ENCODE measurements at regions not wholly inside any gene's neighbourhood (a gene's known extent, or its start where the extent isn't known, plus 50 kb on each side); places are given as distances from the start of the nearest gene placed in this dataset.
"Not testable (repeated sequence)": the region's sequence is repeated elsewhere in the genome, so short reads cannot be mapped to it uniquely, and the experiment has no call there.

GRCh38 chr2:182598626-182599025, 117.4 kb upstream of the DNAJC10 start:
- DNase-seq: no peak

GRCh38 chr2:182605166-182605565, 110.9 kb upstream of the DNAJC10 start:
- no peak for DNase-seq

GRCh38 chr2:182606728-182607681, 109.1 kb upstream of the DNAJC10 start:
- DNase-seq: no peak

GRCh38 chr2:182608181-182608845, 107.7 kb upstream of the DNAJC10 start:
- DNase-seq: no peak

GRCh38 chr2:182609005-182609404, 107.1 kb upstream of the DNAJC10 start:
- not testable (repeated sequence) for DNase-seq

- DNase-seq: no peak
Observed at GRCh38 chr2:182610231-182610630, 105.8 kb upstream of the DNAJC10 start.

- DNase-seq: no peak
Observed at GRCh38 chr2:182611009-182611408, 105.0 kb upstream of the DNAJC10 start.

GRCh38 chr2:182615036-182615435, 101.0 kb upstream of the DNAJC10 start:
- DNase-seq: no peak

GRCh38 chr2:182616471-182617393, 99.3 kb upstream of the DNAJC10 start:
- no peak for DNase-seq

GRCh38 chr2:182618672-182619079, 97.4 kb upstream of the DNAJC10 start:
- no peak for DNase-seq

GRCh38 chr2:182619276-182619675, 96.8 kb upstream of the DNAJC10 start:
- DNase-seq: no peak

GRCh38 chr2:182621191-182621590, 94.9 kb upstream of the DNAJC10 start:
- no peak for DNase-seq

GRCh38 chr2:182621810-182622209, 94.2 kb upstream of the DNAJC10 start:
- DNase-seq: no peak

GRCh38 chr2:182622231-182622630, 93.8 kb upstream of the DNAJC10 start:
- DNase-seq: no peak

GRCh38 chr2:182625814-182626213, 90.2 kb upstream of the DNAJC10 start:
- DNase-seq: no peak

- no peak for DNase-seq
Observed at GRCh38 chr2:182628916-182629315, 87.1 kb upstream of the DNAJC10 start.

GRCh38 chr2:182630207-182630606, 85.8 kb upstream of the DNAJC10 start:
- DNase-seq: no peak

GRCh38 chr2:182631299-182631698, 84.8 kb upstream of the DNAJC10 start:
- DNase-seq: no peak

- DNase-seq: no peak
Observed at GRCh38 chr2:182634386-182634785, 81.7 kb upstream of the DNAJC10 start.

- no peak for DNase-seq
Observed at GRCh38 chr2:182636699-182637098, 79.4 kb upstream of the DNAJC10 start.

- DNase-seq: no peak
Observed at GRCh38 chr2:182638667-182639066, 77.4 kb upstream of the DNAJC10 start.

- DNase-seq: no peak
Observed at GRCh38 chr2:182639971-182640370, 76.1 kb upstream of the DNAJC10 start.

GRCh38 chr2:182642328-182642727, 73.7 kb upstream of the DNAJC10 start:
- no peak for DNase-seq
